ENCODE measurements at regions not wholly inside any gene's neighbourhood (a gene's known extent, or its start where the extent isn't known, plus 50 kb on each side); places are given as distances from the start of the nearest gene placed in this dataset.

- TF ChIP-seq HMGA2 (CRISPR knock-in tag; IDR thresholded peaks at IDR 0.05) (no peak), GABPB1 (CRISPR knock-in tag; IDR thresholded peaks at IDR 0.05) (no peak)
These were observed 624.3 kb upstream of the EPHA6 start (continued) for GRCh38 chr3:96190024-96190616.

- POLR2A ChIA-PET = no interaction called here
- no peak for TF ChIP-seq ARID4B (CRISPR knock-in tag; IDR thresholded peaks at IDR 0.05; ENCODE audit: borderline replicate concordance)
- TF ChIP-seq IRF2 (CRISPR knock-in tag; IDR thresholded peaks at IDR 0.05; ENCODE audit: borderline replicate concordance, low read depth) = no peak
- no peak for TF ChIP-seq NR2C2 (CRISPR knock-in tag; IDR thresholded peaks at IDR 0.05)
- no peak for TF ChIP-seq ZNF138 (CRISPR knock-in tag; conservative IDR thresholded peaks at IDR 0.05)
- TF ChIP-seq ZBTB43 (CRISPR knock-in tag; IDR thresholded peaks at IDR 0.05) = no peak
- TF ChIP-seq ZNF263 (CRISPR knock-in tag; IDR thresholded peaks at IDR 0.05; ENCODE audit: low read depth) = no peak
- TF ChIP-seq ZNF281 (CRISPR knock-in tag; IDR thresholded peaks at IDR 0.05) = no peak
- no peak for TF ChIP-seq CREB1 (CRISPR knock-in tag; IDR thresholded peaks at IDR 0.05)
- no peak for TF ChIP-seq SMAD4 (CRISPR knock-in tag; IDR thresholded peaks at IDR 0.05)
- no peak for TF ChIP-seq PRRX2 (CRISPR knock-in tag; IDR thresholded peaks at IDR 0.05)
- no peaks in the 10 kb centered on the region for H3K4me1 Mint-ChIP-seq
- no peak overlapping the region for H3K4me3 Mint-ChIP-seq
- DNase-seq (ENCODE audit: low spot score) (no peak), ATAC-seq (no peak)
- peaks cover 14% of the 10 kb centered on the region for H3K9me3 Mint-ChIP-seq
- H3K27ac Mint-ChIP-seq = no peak overlapping the region
- no peaks in the 10 kb centered on the region for H3K27me3 Mint-ChIP-seq (ENCODE audit: low read depth)
- H3K36me3 Mint-ChIP-seq = peaks cover 4% of the 10 kb centered on the region
- CTCF ChIA-PET = no interaction called here
These were observed 621.3 kb upstream of the EPHA6 start for GRCh38 chr3:96192966-96193550.

- no peaks in the 10 kb centered on the region for H3K27me3 Mint-ChIP-seq (ENCODE audit: low read depth)
- POLR2A ChIA-PET = no interaction called here
These were observed 613.5 kb upstream of the EPHA6 start for GRCh38 chr3:96200897-96201296.

GRCh38 chr3:96201463-96201862, 612.9 kb upstream of the EPHA6 start:
- Mint-ChIP-seq H3K4me3 (no peak overlapping the region), H3K27me3 (ENCODE audit: low read depth) (no peaks in the 10 kb centered on the region), H3K9me3 (peaks cover 20% of the 10 kb centered on the region), H3K27ac (no peak overlapping the region), H3K36me3 (no peaks in the 10 kb centered on the region), H3K4me1 (no peaks in the 10 kb centered on the region)
- ATAC-seq = no peak
- ChIA-PET CTCF (no interaction called here), POLR2A (no interaction called here)
- no peak for DNase-seq (ENCODE audit: low spot score)
- TF ChIP-seq GRHL2 (CRISPR knock-in tag; IDR thresholded peaks at IDR 0.05; ENCODE audit: insufficient replicate concordance, severe bottlenecking) (no peak), ZNF532 (CRISPR knock-in tag; IDR thresholded peaks at IDR 0.05; ENCODE audit: borderline replicate concordance) (no peak), ZNF281 (CRISPR knock-in tag; IDR thresholded peaks at IDR 0.05) (no peak)

More at GRCh38 chr3:96200897-96201296, 613.5 kb upstream of the EPHA6 start:
- no peak for TF ChIP-seq JUN (CRISPR knock-in tag; IDR thresholded peaks at IDR 0.05)
- DNase-seq (ENCODE audit: low spot score) (no peak), ATAC-seq (no peak)
- H3K36me3 Mint-ChIP-seq = no peaks in the 10 kb centered on the region
- CTCF ChIA-PET = no interaction called here
- no peaks in the 10 kb centered on the region for H3K4me1 Mint-ChIP-seq
- H3K9me3 Mint-ChIP-seq = peaks cover 16% of the 10 kb centered on the region
- H3K4me3 Mint-ChIP-seq = no peak overlapping the region
- H3K27ac Mint-ChIP-seq = no peak overlapping the region

Measured in WTC11 (cell line).